Mucosa of rectum (tissue), 2 donors: ENCODE measurements at regions not wholly inside any gene's neighbourhood (a gene's known extent, or its start where the extent isn't known, plus 50 kb on each side); places are given as distances from the start of the nearest gene placed in this dataset.

ENCODE experiments used
- H3K27ac ChIP-seq, 2 donors: one replicate each; pipeline ENCODE4 v1.7.0; 2013; ENCODE audit warnings: inconsistent platforms in 2 of 2, low read depth in 2 of 2, low read length in 2 of 2
- H3K27me3 ChIP-seq, 2 donors: one replicate each; pipeline ENCODE4 v1.7.0; 2013; ENCODE audit warnings: low read length in 2 of 2; ENCODE audit not compliant: control insufficient read depth in 2 of 2, insufficient read depth in 2 of 2
- H3K36me3 ChIP-seq, 2 donors: one replicate each; pipeline ENCODE4 v1.7.0; 2013; ENCODE audit warnings: low read length in 2 of 2; ENCODE audit not compliant: control insufficient read depth in 2 of 2, insufficient read depth in 2 of 2
- H3K4me1 ChIP-seq, 2 donors: one replicate each; pipeline ENCODE4 v1.7.0; 2013; ENCODE audit warnings: low read length in 2 of 2, mild to moderate bottlenecking in 1 of 2; ENCODE audit not compliant: control insufficient read depth in 2 of 2, insufficient read depth in 2 of 2
- H3K4me3 ChIP-seq, 2 donors: one replicate each; pipeline ENCODE4 v1.7.0; 2013; ENCODE audit warnings: low read length in 2 of 2
- H3K9ac ChIP-seq, 2 donors: one replicate each; pipeline ENCODE4 v1.7.0; 2013; ENCODE audit warnings: low read length in 2 of 2, low read depth in 1 of 2, mild to moderate bottlenecking in 1 of 2
- H3K9me3 ChIP-seq, 2 donors: one replicate each; pipeline ENCODE4 v1.7.0; 2013; ENCODE audit warnings: low read length in 2 of 2; ENCODE audit not compliant: control insufficient read depth in 2 of 2
- donor health status: healthy.
- donor health status: Normal muscosa, but diverticular disease.

- no peaks in the 10 kb centered on the region for H3K36me3 ChIP-seq
- H3K9me3 ChIP-seq: peaks cover 0 to 2% of the 10 kb centered on the region in 2 donors
- no peaks in the 10 kb centered on the region for H3K27me3 ChIP-seq
- no peak overlapping the region for H3K27ac ChIP-seq
- H3K4me3 ChIP-seq: no peak overlapping the region
- no peak overlapping the region for H3K9ac ChIP-seq
- H3K4me1 ChIP-seq: no peaks in the 10 kb centered on the region
Observed at GRCh38 chr2:11969774-11970173, 223.3 kb downstream of the LPIN1 start.

GRCh38 chr2:11974573-11974972, 228.1 kb downstream of the LPIN1 start:
- Histone ChIP-seq H3K27ac (no peak overlapping the region), H3K9me3 (peaks cover 0 to 2% of the 10 kb centered on the region in 2 donors), H3K4me3 (no peak overlapping the region), H3K27me3 (no peaks in the 10 kb centered on the region), H3K9ac (no peak overlapping the region), H3K36me3 (no peaks in the 10 kb centered on the region), H3K4me1 (no peaks in the 10 kb centered on the region)

- no peaks in the 10 kb centered on the region for H3K36me3 ChIP-seq
- no peak overlapping the region for H3K4me3 ChIP-seq
- H3K27me3 ChIP-seq: no peaks in the 10 kb centered on the region
- H3K9ac ChIP-seq: no peak overlapping the region
- H3K9me3 ChIP-seq: peaks cover 0 to 2% of the 10 kb centered on the region in 2 donors
- no peak overlapping the region for H3K27ac ChIP-seq
- H3K4me1 ChIP-seq: no peaks in the 10 kb centered on the region
Observed at GRCh38 chr2:11975373-11975772, 228.9 kb downstream of the LPIN1 start.

GRCh38 chr2:11976073-11976472, 229.6 kb downstream of the LPIN1 start:
- Histone ChIP-seq H3K9me3 (peaks cover 0 to 2% of the 10 kb centered on the region in 2 donors), H3K9ac (no peak overlapping the region), H3K27me3 (no peaks in the 10 kb centered on the region), H3K4me3 (no peak overlapping the region), H3K27ac (no peak overlapping the region), H3K4me1 (no peaks in the 10 kb centered on the region), H3K36me3 (no peaks in the 10 kb centered on the region)

GRCh38 chr2:11977766-11978524, 231.5 kb downstream of the LPIN1 start:
- peaks cover 0 to 2% of the 10 kb centered on the region in 2 donors for H3K9me3 ChIP-seq
- H3K4me3 ChIP-seq: no peak overlapping the region
- H3K4me1 ChIP-seq: no peaks in the 10 kb centered on the region
- no peak overlapping the region for H3K9ac ChIP-seq
- H3K36me3 ChIP-seq: no peaks in the 10 kb centered on the region
- no peaks in the 10 kb centered on the region for H3K27me3 ChIP-seq
- no peak overlapping the region for H3K27ac ChIP-seq

GRCh38 chr2:11980809-11981208, 234.4 kb downstream of the LPIN1 start:
- Histone ChIP-seq H3K27ac (no peak overlapping the region), H3K4me1 (no peaks in the 10 kb centered on the region), H3K4me3 (no peak overlapping the region), H3K27me3 (no peaks in the 10 kb centered on the region), H3K9ac (no peak overlapping the region), H3K36me3 (no peaks in the 10 kb centered on the region), H3K9me3 (no peaks in the 10 kb centered on the region)

- Histone ChIP-seq H3K9ac (no peak overlapping the region), H3K9me3 (no peaks in the 10 kb centered on the region), H3K36me3 (no peaks in the 10 kb centered on the region), H3K4me3 (no peak overlapping the region), H3K27ac (no peak overlapping the region), H3K27me3 (no peaks in the 10 kb centered on the region), H3K4me1 (no peaks in the 10 kb centered on the region)
Observed at GRCh38 chr2:11983401-11983800, 237.0 kb downstream of the LPIN1 start.

GRCh38 chr2:11983870-11984269, 237.4 kb downstream of the LPIN1 start:
- H3K4me3 ChIP-seq: no peak overlapping the region
- no peaks in the 10 kb centered on the region for H3K36me3 ChIP-seq
- H3K9me3 ChIP-seq: no peaks in the 10 kb centered on the region
- no peak overlapping the region for H3K9ac ChIP-seq
- no peaks in the 10 kb centered on the region for H3K4me1 ChIP-seq
- H3K27me3 ChIP-seq: no peaks in the 10 kb centered on the region
- H3K27ac ChIP-seq: no peak overlapping the region

- H3K27me3 ChIP-seq: no peaks in the 10 kb centered on the region
- H3K4me3 ChIP-seq: no peak overlapping the region
- H3K27ac ChIP-seq: no peak overlapping the region
- H3K9me3 ChIP-seq: no peaks in the 10 kb centered on the region
- H3K4me1 ChIP-seq: no peaks in the 10 kb centered on the region
- H3K9ac ChIP-seq: no peak overlapping the region
- H3K36me3 ChIP-seq: no peaks in the 10 kb centered on the region
Observed at GRCh38 chr2:11984316-11985158, 238.1 kb downstream of the LPIN1 start.

- H3K4me3 ChIP-seq: no peak overlapping the region
- H3K27ac ChIP-seq: no peak overlapping the region
- H3K27me3 ChIP-seq: no peaks in the 10 kb centered on the region
- no peaks in the 10 kb centered on the region for H3K9me3 ChIP-seq
- H3K9ac ChIP-seq: no peak overlapping the region
- no peaks in the 10 kb centered on the region for H3K36me3 ChIP-seq
- no peaks in the 10 kb centered on the region for H3K4me1 ChIP-seq
Observed at GRCh38 chr2:11985817-11986566, 239.6 kb downstream of the LPIN1 start.
